ENCODE measurements at regions not wholly inside any gene's neighbourhood (a gene's known extent, or its start where the extent isn't known, plus 50 kb on each side); places are given as distances from the start of the nearest gene placed in this dataset.

DNA sequence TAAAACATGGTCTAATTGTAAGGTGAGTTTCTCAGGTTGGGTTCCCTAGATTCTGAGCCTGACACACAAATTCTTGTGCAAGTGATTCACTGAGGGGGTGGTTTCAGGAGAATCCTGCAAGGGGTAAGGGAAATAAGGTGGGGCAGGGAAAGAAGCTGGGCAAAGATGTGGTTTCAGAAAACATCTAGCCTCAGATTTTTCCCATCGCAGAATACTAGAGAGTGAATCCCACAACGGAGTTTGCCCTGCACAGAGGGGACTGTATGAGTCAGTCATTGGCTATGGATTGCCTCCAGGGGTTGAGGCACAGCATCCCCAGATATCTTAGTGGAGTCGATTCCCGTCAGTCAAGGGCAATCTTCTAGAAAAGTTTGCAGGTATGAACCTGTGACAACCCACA is 65.2 kb downstream of the PRL start:
- no peak for TF ChIP-seq POLR2A (IDR thresholded peaks at IDR 0.05; ENCODE audit: low read depth, low read length)
- FAIRE-seq = no peak

DNA sequence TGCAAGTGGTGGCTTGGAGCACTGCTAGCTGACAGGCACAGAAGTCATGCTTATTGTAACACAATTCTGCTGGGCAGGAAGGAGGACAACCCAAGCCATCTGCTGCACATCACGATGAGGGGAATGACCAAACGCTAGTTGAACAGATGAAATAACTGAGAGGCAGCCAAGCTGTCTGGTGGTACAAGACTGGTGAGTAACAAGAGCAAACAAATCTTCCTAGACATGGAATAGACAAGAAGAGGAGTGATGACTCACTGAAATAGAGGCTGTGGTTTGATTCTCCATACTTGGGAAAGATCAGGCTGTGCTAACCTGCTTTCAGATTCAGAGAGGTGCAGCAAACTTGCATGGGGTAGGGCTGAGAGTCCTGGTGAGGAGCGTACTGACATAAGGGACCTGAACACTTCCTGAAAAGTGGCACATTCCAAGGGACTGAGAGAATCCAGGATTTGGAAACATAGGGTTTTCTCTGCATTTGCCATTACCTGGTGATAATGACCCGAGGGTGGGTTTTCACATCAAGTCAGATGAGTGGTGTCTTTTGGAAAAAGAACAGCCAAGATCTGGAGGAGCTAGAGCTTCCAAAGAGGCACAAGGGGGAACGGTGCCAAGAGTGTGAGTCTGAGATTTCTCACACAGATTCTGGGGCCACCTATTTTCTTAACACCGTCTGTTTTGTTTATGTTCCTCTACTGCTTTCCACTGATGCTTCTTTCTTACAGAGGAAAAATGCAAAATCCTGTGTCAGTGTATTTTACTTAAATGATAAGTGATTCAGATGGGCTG is 60.0 kb downstream of the PRL start:
- FAIRE-seq (peak; percentile 95), DNase-seq (ENCODE audit: insufficient read length, low spot score) (no peak)
- no peak for TF ChIP-seq POLR2A (IDR thresholded peaks at IDR 0.05; ENCODE audit: low read depth, low read length)

More for the DNA sequence above, 65.2 kb downstream of the PRL start:
- DNase-seq (ENCODE audit: insufficient read length, low spot score) = no peak
